Thoracic aorta (tissue), 2 donors: ENCODE measurements at regions not wholly inside any gene's neighbourhood (a gene's known extent, or its start where the extent isn't known, plus 50 kb on each side); places are given as distances from the start of the nearest gene placed in this dataset.

Experiments used
- ATAC-seq: fragments of 150-250 bp; one replicate; pipeline ENCODE4 v1.8.0; 2017; ENCODE audit warnings: low read depth; ENCODE audit not compliant: insufficient number of reproducible peaks, low FRiP score
- DNase-seq: peaks from one replicate; pipeline ENCODE4 v3.0.0-alpha.2; 2020; ENCODE audit warnings: low spot score
- H3K27ac ChIP-seq, 2 donors: fragments of 200-600 bp; sonication (generic); 1 replicate in 1 of 2; 2 replicates in 1 of 2; pipeline ENCODE4 v1.5.1; 2016; ENCODE audit warnings: mild to moderate bottlenecking in 2 of 2, moderate library complexity in 2 of 2
- H3K27me3 ChIP-seq: fragments of 200-600 bp; sonication (generic); replicated peaks from 2 replicates; pipeline ENCODE4 v1.6.0; 2016; ENCODE audit warnings: mild to moderate bottlenecking; ENCODE audit not compliant: insufficient read depth
- H3K36me3 ChIP-seq: fragments of 200-600 bp; sonication (generic); one replicate; pipeline ENCODE4 v1.5.1; 2016
- H3K4me1 ChIP-seq, 2 donors: fragments of 200-600 bp; sonication (generic); 1 replicate in 1 of 2; 2 replicates in 1 of 2; pipeline versions ENCODE4 v1.5.1 to v1.6.0; 2016; ENCODE audit warnings: low read depth in 2 of 2, mild to moderate bottlenecking in 1 of 2; ENCODE audit not compliant: control insufficient read depth in 1 of 2
- H3K4me3 ChIP-seq: fragments of 200-600 bp; sonication (generic); 2 replicates; pipeline ENCODE4 v1.5.1; 2016; ENCODE audit warnings: mild to moderate bottlenecking
- H3K9me3 ChIP-seq: fragments of 200-600 bp; sonication (generic); 2 replicates; pipeline ENCODE4 v1.5.1; 2016
- TF ChIP-seq, protein P1 (sequence below): fragments of 200-600 bp; sonication (generic); IDR thresholded peaks from one replicate; pipeline ENCODE4 v1.5.1; 2019; ENCODE audit warnings: antibody characterized with exemption

GRCh38 chr17:52737071-52737470 is 578.6 kb upstream of the CA10 start:
- no peak for DNase-seq
- Histone ChIP-seq H3K9me3 (no peaks in the 10 kb centered on the region), H3K27ac (no peak overlapping the region), H3K27me3 (no peaks in the 10 kb centered on the region), H3K4me3 (no peak overlapping the region), H3K4me1 (no peaks in the 10 kb centered on the region), H3K36me3 (no peaks in the 10 kb centered on the region)
- TF ChIP-seq, protein P1, sequence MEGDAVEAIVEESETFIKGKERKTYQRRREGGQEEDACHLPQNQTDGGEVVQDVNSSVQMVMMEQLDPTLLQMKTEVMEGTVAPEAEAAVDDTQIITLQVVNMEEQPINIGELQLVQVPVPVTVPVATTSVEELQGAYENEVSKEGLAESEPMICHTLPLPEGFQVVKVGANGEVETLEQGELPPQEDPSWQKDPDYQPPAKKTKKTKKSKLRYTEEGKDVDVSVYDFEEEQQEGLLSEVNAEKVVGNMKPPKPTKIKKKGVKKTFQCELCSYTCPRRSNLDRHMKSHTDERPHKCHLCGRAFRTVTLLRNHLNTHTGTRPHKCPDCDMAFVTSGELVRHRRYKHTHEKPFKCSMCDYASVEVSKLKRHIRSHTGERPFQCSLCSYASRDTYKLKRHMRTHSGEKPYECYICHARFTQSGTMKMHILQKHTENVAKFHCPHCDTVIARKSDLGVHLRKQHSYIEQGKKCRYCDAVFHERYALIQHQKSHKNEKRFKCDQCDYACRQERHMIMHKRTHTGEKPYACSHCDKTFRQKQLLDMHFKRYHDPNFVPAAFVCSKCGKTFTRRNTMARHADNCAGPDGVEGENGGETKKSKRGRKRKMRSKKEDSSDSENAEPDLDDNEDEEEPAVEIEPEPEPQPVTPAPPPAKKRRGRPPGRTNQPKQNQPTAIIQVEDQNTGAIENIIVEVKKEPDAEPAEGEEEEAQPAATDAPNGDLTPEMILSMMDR = no peak
- no peak for ATAC-seq

- no peaks in the 10 kb centered on the region for H3K9me3 ChIP-seq
- H3K4me1 ChIP-seq = no peaks in the 10 kb centered on the region
- DNase-seq (no peak), ATAC-seq (no peak)
- TF ChIP-seq, protein P1 = no peak
- no peak overlapping the region for H3K4me3 ChIP-seq
- no peaks in the 10 kb centered on the region for H3K36me3 ChIP-seq
- H3K27me3 ChIP-seq = no peaks in the 10 kb centered on the region
- H3K27ac ChIP-seq = no peak overlapping the region
Measured at GRCh38 chr17:52732841-52733240, 574.3 kb upstream of the CA10 start.

GRCh38 chr17:52724578-52724977 is 566.1 kb upstream of the CA10 start:
- DNase-seq (no peak), ATAC-seq (no peak)
- Histone ChIP-seq H3K27ac (no peak overlapping the region), H3K4me3 (no peak overlapping the region), H3K36me3 (no peaks in the 10 kb centered on the region), H3K9me3 (no peaks in the 10 kb centered on the region), H3K27me3 (no peaks in the 10 kb centered on the region), H3K4me1 (no peaks in the 10 kb centered on the region)
- TF ChIP-seq, protein P1 = no peak

DNA sequence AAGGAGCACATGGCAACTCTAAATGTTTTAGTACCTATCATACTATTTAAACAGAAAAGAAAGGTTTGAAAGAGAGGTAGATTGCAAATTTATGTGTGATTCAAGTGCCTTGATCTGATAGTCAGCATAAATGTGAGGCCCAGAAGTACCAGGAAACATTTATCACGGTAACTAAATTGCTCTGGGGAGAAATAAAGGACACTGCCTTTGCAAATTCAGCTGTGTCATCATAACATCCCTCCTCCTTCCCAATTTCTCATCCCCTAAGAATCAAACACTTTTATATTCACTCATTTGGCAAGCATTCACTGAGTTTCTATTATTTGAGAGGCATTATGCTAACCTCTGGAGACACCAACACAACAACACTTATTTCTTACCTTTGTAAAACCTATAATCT is 563.4 kb upstream of the CA10 start:
- no peaks in the 10 kb centered on the region for H3K36me3 ChIP-seq
- H3K9me3 ChIP-seq = no peaks in the 10 kb centered on the region
- no peak for ATAC-seq
- H3K27ac ChIP-seq = no peak overlapping the region
- no peak for DNase-seq
- H3K27me3 ChIP-seq = no peaks in the 10 kb centered on the region
- TF ChIP-seq, protein P1 = no peak
- H3K4me1 ChIP-seq = no peaks in the 10 kb centered on the region
- H3K4me3 ChIP-seq = no peak overlapping the region

DNA sequence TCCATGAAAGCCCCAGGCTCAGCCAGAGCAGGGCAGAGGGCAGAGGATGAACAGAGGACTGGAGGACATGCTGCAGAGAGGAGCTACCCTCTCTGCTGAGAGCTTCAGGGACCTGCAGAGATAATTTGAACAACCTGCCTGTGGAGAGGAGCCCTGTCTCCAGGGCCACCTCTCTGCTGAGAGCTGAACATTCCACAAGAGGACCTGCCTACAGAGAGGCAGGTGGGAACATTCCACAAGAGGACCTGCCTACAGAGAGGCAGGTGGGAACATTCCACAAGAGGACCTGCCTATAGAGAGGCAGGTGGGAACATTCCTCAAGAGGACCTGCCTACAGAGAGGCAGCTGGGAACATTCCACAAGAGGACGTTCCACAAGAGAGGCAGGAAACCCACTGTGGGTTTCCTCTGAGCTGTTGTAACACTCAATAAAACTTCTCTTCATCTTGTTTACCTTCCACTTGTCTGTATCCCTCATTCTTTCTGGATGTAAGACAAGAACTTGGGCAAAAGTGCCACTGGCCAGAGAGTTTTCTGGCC is 551.9 kb upstream of the CA10 start:
- Histone ChIP-seq H3K36me3 (no peaks in the 10 kb centered on the region), H3K27me3 (no peaks in the 10 kb centered on the region), H3K27ac (no peak overlapping the region), H3K9me3 (no peaks in the 10 kb centered on the region), H3K4me3 (no peak overlapping the region), H3K4me1 (no peaks in the 10 kb centered on the region)
- ATAC-seq (no peak), DNase-seq (no peak)
- TF ChIP-seq, protein P1 = no peak
